DND-41 (cell line): ENCODE measurements at regions not wholly inside any gene's neighbourhood (a gene's known extent, or its start where the extent isn't known, plus 50 kb on each side); places are given as distances from the start of the nearest gene placed in this dataset.

Experiments
- ATAC-seq: fragments of 200-7000 bp; cut with Tn5 transposase; 3 replicates; pipeline ENCODE4 v1.9.1; 2021; ENCODE audit warnings: low read depth; ENCODE audit not compliant: insufficient read depth
- DNase-seq: peaks from one replicate; pipeline ENCODE4 v3.0.0-alpha.2; 2020
- H2AFZ ChIP-seq: 2 replicates; pipeline ENCODE4 v1.6.0; 2012; ENCODE audit warnings: low read depth, low read length
- H3K27ac ChIP-seq: 2 replicates; pipeline ENCODE4 v1.5.1; 2012; ENCODE audit warnings: low read length, inconsistent platforms
- H3K27me3 ChIP-seq: fragments of 200-600 bp; sonication (generic); 2 replicates; pipeline ENCODE4 v1.6.0; 2012; ENCODE audit warnings: low read length, mild to moderate bottlenecking, inconsistent platforms; ENCODE audit not compliant: insufficient read depth, poor library complexity
- H3K36me3 ChIP-seq: 2 replicates; pipeline ENCODE4 v1.5.1; 2012; ENCODE audit warnings: low read length, inconsistent platforms; ENCODE audit not compliant: insufficient read depth
- H3K4me1 ChIP-seq: 2 replicates; pipeline ENCODE4 v1.5.1; 2012; ENCODE audit warnings: mild to moderate bottlenecking, low read length; ENCODE audit not compliant: insufficient read depth
- H3K4me2 ChIP-seq: 2 replicates; pipeline ENCODE4 v1.6.0; 2012; ENCODE audit warnings: mild to moderate bottlenecking, moderate library complexity, low read length, inconsistent platforms; ENCODE audit not compliant: insufficient read depth
- H3K4me3 ChIP-seq, 2 experiments: fragments of 200-600 bp in 1 of 2; shearing (Covaris generic) in 1 of 2; 2 replicates each; pipeline ENCODE4 v1.5.1; 2012 to 2016; ENCODE audit warnings: inconsistent platforms in 2 of 2, low read length in 2 of 2, mild to moderate bottlenecking in 2 of 2, low read depth in 1 of 2, moderate library complexity in 1 of 2
- H3K79me2 ChIP-seq: 2 replicates; pipeline ENCODE4 v1.6.0; 2012; ENCODE audit warnings: low read length, inconsistent platforms; ENCODE audit not compliant: insufficient read depth
- H3K9ac ChIP-seq: 2 replicates; pipeline ENCODE4 v1.6.0; 2012; ENCODE audit warnings: low read depth, mild to moderate bottlenecking, inconsistent platforms, low read length, moderate library complexity
- H3K9me3 ChIP-seq: 2 replicates; pipeline ENCODE4 v1.5.1; 2012; ENCODE audit warnings: low read length, moderate library complexity, mild to moderate bottlenecking, inconsistent platforms; ENCODE audit not compliant: insufficient read depth, severe bottlenecking
- H4K20me1 ChIP-seq: 2 replicates; pipeline ENCODE4 v1.6.0; 2012; ENCODE audit warnings: low read length; ENCODE audit not compliant: insufficient read depth
- CTCF ChIP-seq: IDR thresholded peaks from 2 replicates; pipeline ENCODE4 v1.5.1; 2012; ENCODE audit warnings: borderline replicate concordance, low read length, moderate library complexity, mild to moderate bottlenecking; ENCODE audit not compliant: poor library complexity, severe bottlenecking; ENCODE audit errors: extremely low read depth
- EZH2 ChIP-seq: IDR thresholded peaks from 3 replicates; pipeline ENCODE4 v1.6.1; 2012; ENCODE audit warnings: borderline replicate concordance, low read depth, mild to moderate bottlenecking, moderate library complexity, low read length, inconsistent platforms; ENCODE audit not compliant: severe bottlenecking

- Histone ChIP-seq H3K79me2 (no peaks in the 10 kb centered on the region), H3K27me3 (no peaks in the 10 kb centered on the region), H3K4me3 (no peak overlapping the region), H4K20me1 (no peaks in the 10 kb centered on the region), H3K9ac (no peak overlapping the region), H2AFZ (no peak overlapping the region), H3K27ac (no peak overlapping the region), H3K36me3 (no peaks in the 10 kb centered on the region), H3K4me2 (no peak overlapping the region), H3K4me1 (no peaks in the 10 kb centered on the region), H3K9me3 (no peaks in the 10 kb centered on the region)
- TF ChIP-seq CTCF = no peak
- ATAC-seq (no peak), DNase-seq (no peak)
Measured at GRCh38 chr2:212929971-212930370, 221.4 kb downstream of the IKZF2 start.

GRCh38 chr2:212929116-212929515 lies 222.3 kb downstream of the IKZF2 start:
- Histone ChIP-seq H3K4me2 (no peak overlapping the region), H2AFZ (no peak overlapping the region), H3K9ac (no peak overlapping the region), H3K79me2 (no peaks in the 10 kb centered on the region), H3K27ac (no peak overlapping the region), H3K4me3 (no peak overlapping the region), H3K4me1 (no peaks in the 10 kb centered on the region), H3K27me3 (no peaks in the 10 kb centered on the region), H4K20me1 (no peaks in the 10 kb centered on the region), H3K9me3 (no peaks in the 10 kb centered on the region), H3K36me3 (no peaks in the 10 kb centered on the region; the same call in 1 of the 2 replicates)
- ATAC-seq (no peak), DNase-seq (no peak)
- no peak for TF ChIP-seq EZH2

DNA sequence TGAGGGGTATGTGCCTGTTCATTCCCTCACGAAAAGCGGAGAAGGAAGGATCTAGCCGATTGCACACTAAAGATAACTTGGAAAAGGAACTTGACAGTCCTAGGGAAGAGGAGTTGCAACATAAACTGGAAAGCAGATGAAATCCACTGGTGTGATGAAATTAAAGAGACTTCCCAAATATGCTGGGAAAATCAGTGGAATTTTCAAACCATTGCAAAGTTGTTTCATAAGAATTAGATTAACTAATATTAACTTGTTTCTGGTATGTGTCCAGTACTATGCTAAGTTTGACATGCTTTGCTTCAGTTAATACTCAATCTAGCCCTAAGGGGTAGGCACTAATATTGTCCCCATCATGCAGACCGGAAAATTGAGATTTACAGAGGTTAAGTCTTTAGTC lies 222.7 kb downstream of the IKZF2 start:
- Histone ChIP-seq H3K9ac (no peak overlapping the region), H3K79me2 (no peaks in the 10 kb centered on the region), H3K4me3 (no peak overlapping the region), H4K20me1 (no peaks in the 10 kb centered on the region), H3K36me3 (no peaks in the 10 kb centered on the region; the same call in 1 of the 2 replicates), H3K27ac (no peak overlapping the region), H3K9me3 (no peaks in the 10 kb centered on the region), H3K4me2 (no peak overlapping the region), H3K4me1 (no peaks in the 10 kb centered on the region), H3K27me3 (no peaks in the 10 kb centered on the region), H2AFZ (no peak overlapping the region)
- TF ChIP-seq EZH2 (no peak), CTCF (no peak)
- no peak for ATAC-seq
- no peak for DNase-seq

- H3K4me2 ChIP-seq = no peak overlapping the region
- no peaks in the 10 kb centered on the region for H3K79me2 ChIP-seq
- H3K4me3 ChIP-seq = no peak overlapping the region
- no peaks in the 10 kb centered on the region for H3K9me3 ChIP-seq
- TF ChIP-seq CTCF = no peak
- TF ChIP-seq EZH2 = no peak
- no peak overlapping the region for H2AFZ ChIP-seq
- H3K9ac ChIP-seq = no peak overlapping the region
- no peaks in the 10 kb centered on the region for H3K27me3 ChIP-seq
- no peak overlapping the region for H3K27ac ChIP-seq
- H3K36me3 ChIP-seq = no peaks in the 10 kb centered on the region; the same call in 1 of the 2 replicates
- DNase-seq = no peak
- no peaks in the 10 kb centered on the region for H4K20me1 ChIP-seq
- no peak for ATAC-seq
- no peaks in the 10 kb centered on the region for H3K4me1 ChIP-seq
Measured at GRCh38 chr2:212926940-212927339, 224.5 kb downstream of the IKZF2 start.
